GM19324 (cell line): ENCODE measurements at regions not wholly inside any gene's neighbourhood (a gene's known extent, or its start where the extent isn't known, plus 50 kb on each side); places are given as distances from the start of the nearest gene placed in this dataset.

Source experiments
- ATAC-seq: cut with Tn5 transposase; IDR thresholded peaks from one replicate; pipeline ENCODE4 v1.9.1; 2021; ENCODE audit warnings: mild to moderate bottlenecking, moderate library complexity; ENCODE audit not compliant: unreplicated experiment, low FRiP score

DNA sequence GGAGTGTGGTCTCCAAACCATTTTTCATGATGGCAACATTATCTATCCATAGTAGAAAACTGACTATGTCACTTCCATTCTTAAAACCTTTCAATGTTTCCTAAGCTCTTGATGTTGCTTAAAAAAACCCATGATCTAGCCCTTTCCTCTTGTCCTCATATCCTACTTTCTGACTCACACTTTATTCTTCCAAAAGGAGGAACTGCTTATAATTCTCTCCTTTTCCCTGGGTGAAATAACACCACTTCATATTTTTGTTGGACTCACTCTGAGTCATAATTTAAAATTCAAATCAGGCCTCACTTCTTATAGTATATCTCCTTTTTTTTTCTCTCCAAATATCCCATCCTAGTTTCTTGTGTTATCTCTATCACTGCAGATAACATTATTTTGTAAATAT lies 513.9 kb downstream of the MAN2A1 start:
- ATAC-seq, result no peak

DNA sequence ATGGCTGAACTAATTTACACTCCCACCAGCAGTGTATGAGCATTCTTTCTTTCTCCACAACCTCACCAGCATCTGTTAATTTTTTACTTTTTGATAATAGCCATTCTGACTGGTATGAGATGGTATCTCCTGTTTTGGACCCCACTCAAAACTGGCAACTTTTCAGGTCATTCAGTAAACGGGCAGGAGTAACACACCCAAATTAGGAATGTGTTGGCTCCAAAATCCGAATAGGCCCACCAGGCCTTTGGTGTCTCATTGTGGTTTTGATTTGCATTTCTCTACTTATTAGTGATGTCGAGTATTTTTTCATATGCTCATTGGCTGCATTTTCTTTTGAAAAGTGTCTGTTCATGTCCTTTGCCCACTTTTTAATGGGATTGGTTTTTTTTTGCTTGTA lies 517.1 kb downstream of the TMEM232 start:
- no peak for ATAC-seq

DNA sequence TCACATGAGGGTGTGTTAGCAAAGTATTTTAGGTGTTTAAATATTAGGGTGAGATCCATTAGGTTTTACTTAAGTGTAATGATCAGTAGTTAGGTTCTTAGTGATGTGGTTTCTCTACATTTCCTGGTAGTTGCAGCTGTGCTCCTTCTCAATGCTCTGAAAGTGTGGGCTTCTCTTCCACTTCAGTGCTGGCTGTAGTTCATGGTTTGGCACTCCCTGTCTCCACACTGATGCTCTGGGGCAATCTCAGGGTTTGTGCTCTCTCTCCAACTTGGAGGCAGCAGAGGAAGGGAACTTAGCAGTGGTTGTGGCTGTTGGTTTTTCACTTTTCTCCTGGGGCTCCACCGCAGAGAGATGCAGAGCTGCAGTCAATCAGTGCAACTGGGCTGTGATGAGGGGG lies 507.5 kb downstream of the TMEM232 start:
- ATAC-seq, result no peak

DNA sequence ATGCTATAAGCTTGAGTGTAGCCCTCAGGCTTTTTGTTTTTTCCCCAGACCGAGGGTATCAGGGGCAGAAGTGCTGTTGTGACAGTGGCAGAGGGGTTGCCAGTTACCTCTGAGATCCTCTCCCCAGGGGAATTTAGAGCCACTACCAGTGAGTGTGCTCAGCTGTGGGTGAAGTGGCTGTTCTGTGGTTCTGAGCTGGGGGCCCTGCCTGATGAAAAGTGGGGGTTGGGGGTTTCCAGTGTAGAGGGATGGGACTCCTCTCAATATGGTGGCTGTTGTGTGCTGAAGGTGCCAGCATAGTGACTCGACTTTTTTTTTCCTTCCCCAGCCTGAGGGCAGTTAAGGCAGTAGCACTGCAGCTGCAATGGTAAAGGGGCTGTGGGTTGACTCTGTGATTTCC lies 506.7 kb downstream of the TMEM232 start:
- ATAC-seq, result no peak

DNA sequence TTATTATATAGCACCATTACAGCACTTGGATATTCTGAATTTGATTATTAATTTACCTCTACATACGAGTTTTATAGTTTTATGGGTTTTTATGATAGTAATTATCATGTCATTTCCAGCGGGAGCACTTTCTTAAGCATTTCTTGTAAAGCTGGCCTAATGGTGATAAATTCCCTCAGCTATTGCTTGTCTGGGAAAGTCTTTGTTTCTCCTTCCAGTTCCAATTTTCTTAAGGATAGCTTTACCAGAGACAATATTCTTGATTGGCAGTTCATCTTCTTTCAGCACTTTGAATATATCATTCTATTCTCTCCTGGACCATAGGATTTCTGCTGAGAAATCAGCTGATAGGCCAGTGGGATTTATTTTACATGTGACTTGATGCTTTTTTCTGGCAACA lies 505.4 kb downstream of the TMEM232 start:
- ATAC-seq, result no peak

DNA sequence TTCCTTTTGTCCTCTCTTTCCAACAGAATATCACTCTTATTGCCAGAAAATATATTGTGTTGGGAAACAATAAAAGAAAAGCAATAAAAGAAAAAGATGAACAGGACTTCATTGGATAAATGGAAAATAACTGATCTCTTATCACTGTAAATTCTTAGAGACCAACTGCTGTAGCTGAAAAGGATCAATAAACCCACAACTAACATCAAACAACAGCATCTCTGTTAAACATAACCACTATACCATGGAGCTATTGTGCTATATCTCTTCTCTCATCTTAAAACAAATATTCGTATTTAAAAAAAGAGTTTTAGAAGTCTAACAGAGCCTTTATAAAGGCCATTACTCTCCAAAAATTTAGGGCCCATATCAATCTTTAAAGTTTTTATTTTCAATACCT lies 502.4 kb downstream of the TMEM232 start:
- no peak for ATAC-seq

DNA sequence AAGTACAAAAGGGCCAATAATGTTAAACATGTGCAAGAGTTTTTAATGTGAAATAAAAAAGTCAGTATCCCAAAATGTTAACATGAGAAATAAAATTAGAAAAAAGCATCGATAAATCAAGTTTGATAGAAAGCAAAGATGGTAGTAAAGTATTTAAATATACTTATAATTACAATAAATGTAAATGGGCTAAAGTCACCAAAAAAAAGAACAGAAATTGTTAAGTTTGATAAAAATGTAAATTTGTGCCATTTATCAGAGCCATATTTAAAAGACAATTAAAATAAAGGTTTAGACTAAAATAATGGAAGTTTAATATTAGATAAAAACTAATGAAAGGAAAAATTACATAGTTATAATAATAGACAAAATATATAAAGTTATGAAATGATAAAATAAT lies 500.5 kb downstream of the TMEM232 start:
- ATAC-seq, result no peak

DNA sequence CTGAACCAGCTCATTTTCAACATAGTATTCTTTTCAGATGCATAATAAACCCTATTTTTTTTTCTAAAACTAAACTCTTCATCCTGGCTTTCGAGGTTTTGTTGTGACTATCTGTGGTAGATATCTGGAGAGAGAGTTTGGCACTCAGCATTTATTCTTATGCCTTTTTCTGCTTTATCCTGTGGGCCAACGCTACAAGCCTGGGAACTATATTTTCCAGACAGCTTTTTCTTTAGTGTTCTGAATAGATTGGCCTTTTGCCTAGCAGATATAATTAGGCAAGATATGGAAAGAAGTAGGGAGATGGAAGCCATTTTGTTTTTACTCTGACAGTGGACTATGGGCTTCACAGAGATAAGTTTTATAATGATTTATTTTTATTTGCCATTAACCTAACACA lies 486.7 kb downstream of the TMEM232 start:
- no peak for ATAC-seq

DNA sequence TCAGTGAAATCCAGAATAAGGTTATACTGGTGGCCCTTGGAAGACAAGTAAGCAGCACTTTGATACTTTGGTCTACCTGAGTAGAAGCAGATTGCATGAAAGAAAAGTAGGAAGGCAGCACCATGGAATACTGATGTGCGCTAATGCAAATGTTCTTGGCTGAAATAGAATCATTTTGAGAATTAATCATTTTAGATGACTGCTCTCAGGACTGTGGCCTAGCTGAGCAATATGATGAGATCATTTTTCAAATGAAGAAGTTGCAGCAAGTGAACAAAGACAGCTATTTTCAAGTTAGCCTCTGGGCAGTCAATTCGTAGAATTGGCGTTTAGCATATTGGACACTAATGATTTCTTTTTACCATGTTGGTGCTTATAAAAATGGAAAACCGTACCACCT lies 483.5 kb downstream of the TMEM232 start:
- ATAC-seq, result no peak

DNA sequence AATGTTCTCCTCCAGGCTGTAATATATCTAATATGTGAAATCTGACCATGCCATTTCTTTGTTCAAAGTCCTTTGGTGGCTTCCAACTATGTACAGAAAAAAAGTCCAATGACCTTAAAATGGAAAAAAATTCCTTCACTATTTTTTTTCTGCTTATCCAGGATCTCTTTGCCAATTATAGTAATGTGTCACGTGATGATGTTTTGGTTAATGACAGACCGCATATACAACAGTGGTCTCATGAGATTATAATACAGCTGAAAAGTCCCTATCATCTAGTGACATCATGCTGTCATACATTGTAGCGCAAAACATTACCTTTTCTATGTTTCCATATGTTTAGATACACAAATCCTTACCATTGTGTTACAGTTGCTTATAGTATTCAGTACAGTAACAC lies 477.6 kb downstream of the TMEM232 start:
- no peak for ATAC-seq

DNA sequence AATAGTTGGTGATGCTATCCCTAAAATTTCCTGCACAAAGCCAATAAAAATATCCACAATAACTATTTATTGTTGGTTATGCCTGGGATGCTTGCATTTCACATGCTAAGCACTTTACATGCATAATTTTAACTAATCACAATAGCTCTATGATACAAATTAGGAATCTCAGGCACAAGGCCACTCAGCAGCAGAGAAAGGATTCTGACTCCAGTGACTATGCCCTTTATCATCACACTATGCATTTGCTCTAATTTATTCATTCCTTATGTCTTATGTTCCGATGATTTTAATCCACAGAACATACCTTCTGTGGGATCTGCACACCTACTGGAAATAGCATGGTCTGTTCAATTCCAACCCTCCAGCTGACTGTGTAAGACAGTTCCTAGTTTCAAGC lies 476.1 kb downstream of the TMEM232 start:
- no peak for ATAC-seq

DNA sequence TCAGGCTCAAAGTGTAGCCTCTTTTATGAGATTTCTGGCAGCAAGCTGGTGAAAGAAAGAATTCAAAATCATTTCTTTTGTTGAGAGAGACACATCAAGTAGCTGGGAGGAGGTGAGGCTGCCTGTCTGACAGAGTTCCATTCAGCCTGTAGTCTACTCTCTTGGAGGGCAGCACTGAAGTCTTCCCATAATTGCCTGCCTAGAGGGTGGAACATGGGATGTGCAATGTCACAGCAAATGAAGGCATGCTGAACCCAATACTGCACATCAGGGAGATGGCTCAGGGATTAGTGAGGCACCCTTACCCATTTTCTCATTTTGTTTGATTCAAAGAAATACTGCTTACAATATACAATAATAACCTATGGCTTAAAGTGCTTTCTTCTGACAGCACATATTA lies 475.7 kb downstream of the TMEM232 start:
- ATAC-seq, result no peak

DNA sequence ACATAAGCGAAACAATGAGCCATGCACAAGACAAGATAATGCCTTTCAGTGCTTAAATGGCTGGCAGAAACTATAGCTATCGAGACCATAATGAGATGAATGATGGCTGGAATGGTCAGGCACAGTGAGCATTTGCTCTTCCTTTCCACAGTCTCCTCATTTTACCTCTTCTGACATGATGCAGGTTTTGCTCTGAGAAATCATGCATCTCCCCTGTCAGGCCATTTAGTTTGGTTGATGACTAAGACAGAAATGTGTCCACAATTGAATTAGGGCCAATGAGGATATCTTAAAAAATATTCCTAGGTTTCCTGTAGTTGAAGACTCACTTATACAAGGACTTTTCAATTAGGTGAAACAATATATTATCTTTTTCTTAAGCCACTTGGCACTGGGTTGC lies 475.1 kb downstream of the TMEM232 start:
- no peak for ATAC-seq

DNA sequence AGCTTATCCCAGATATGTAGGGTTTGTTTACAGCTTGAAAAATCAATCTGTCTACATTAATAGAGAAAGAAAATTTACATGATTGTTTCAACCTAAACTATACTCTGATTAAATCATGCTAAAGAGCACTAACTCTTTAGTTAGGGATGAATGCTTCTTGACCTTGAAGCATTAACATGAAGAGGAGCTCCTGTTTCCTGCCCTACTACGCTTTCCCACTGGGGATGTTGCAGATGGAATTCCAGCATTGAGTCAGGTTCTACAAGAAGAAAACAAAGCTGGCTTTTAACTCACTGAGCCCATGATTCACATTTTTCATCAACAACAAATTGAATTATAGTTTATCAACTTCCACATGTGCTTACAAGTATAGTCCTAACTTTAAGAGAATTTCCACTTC lies 471.3 kb downstream of the TMEM232 start:
- ATAC-seq, result no peak

DNA sequence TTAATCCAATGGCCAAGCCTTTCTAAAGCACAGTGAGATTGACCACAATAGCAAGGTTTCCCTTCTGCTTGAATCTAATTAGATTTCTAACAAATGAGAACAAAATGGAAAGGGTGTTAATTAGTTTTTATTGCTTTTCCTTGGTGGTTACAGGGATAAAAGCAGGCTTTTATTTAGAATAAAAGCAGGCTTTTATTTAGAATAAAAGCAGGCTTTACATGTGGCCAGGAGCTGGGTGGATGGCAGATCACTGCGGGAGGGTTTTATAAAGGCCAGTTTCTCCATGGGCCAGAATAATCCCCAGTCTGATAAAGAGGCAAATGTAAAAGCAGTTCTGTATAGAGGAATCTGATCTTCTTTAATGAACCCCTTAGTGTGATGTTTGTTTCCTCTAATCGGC lies 470.2 kb downstream of the TMEM232 start:
- ATAC-seq, result no peak

DNA sequence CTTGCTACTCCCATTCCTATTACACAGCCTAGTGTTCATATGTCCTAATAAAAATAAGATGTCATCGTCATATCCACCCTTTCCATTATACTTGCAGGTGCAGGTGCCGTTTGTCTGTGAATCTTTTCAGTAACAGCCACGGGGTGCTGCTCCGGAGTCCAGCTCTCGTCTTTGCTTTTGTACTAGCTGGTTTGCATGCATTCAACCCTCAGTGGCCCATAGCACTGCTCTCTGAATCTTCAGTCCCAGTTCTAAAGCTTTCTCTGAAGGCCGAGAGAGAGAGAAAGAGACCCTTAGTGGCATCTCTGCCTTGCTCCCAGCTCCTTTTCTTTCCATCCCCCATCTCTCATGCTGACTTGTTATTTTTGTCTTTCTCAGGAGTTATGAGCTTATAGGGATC lies 468.5 kb downstream of the TMEM232 start:
- ATAC-seq, result no peak

DNA sequence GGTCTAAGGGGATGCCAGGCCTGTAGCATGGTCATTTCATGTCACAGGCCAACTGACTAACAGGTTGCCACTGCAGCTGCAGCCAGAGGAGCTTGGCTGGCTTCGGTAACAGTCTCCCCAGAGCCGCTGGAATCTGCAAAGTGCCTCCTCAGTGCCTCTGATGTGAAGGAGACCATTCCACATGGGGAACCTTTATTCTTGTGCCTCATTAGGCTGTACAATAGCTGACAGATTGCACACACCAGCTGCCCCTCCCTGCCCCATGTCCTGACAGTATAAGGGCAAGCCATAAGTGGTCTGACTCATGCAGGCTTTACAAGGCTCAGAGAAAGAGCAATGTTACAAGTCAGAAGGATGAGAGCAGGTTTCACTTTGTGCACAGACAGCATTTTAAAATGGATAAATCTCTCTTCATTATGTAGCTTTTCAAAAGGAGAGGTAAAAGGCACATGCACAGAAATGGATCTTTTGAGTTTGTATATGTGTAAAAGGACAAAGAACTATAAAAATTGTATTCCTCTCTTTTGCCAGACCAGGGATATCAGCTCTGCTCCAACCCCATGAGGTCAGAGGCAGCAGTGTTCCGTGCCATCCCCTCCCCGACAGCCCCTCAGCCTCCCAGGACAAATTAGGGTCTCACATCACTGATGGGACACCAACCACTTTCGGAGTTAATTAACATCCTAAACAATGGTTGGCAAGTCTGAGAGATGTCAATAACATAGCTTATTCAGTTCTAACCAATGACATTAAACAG lies 467.8 kb downstream of the TMEM232 start:
- no peak for ATAC-seq

DNA sequence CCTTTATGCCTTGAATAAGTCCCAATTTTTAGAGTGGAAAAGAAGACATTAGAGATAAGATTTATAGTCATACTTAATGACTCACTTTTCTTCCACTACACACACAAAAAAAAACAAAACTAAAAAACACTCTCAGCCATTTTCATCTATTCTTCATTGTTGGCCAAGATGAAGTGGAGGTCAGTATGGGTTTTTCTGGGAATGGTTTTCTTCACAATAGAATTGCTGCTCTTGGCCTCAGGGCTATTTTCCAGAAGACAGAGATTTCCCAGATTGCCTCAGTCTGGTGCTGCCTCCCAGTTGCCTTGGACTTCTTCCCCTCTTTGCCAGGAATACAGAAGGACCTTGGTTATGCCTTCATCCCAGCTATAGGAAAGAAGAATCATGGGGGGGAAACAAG lies 463.7 kb downstream of the TMEM232 start:
- ATAC-seq, result no peak

DNA sequence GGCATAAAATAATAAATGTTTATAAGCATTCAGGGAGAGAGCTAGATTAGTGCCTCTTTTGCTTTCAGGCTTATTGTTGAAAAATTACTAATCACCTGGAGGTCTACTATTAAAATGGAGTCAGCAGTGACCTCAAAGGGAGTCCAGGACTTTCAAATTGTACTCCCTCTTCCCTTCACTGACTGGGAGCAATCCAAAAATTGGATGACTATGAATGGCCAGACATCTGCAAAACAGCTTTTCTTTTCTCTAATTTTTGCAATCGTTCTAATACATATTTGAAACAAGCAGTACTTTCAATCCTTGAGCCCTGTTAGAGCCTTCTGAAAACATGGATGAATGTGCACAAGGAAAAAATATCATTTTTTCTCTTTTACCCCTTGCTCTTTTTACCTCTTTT lies 461.8 kb downstream of the TMEM232 start:
- ATAC-seq, result no peak

DNA sequence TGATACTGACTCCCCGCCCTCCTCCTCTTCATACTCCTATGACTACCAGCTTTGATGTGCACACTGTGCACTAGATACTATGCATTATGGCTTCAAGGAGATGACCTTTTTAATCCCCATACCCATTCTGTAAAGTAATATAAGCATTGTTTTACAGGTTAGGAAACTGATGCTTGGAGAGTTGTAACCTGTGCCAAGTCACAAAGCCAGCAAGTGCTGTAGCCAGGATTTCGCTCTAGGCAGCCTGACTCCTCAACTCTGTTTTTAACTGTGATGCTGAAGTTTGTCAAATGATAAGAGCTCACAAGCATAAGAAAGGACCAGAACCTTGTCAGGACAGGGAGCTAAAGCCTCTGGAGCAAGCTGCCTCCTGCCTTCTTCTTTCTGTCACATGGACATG lies 461.3 kb downstream of the TMEM232 start:
- no peak for ATAC-seq

DNA sequence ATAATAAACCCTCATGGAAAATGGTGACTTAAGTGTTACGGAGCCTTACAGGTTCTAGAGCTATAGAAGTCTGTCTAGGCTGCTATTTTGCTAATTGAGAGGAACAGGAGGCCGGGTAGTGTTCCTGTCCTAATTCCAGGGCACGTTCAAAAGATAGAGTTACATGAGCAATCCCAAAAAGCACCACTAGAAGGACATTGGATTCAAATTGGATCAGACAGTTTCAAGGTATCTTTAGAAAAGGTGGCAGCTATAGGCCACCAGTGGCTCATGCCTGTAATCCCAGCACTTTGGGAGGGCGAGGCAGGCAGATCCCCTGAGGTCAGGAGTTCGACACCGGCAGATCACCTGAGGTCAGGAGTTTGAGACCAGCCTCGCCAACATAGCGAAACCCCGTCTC lies 458.8 kb downstream of the TMEM232 start:
- ATAC-seq, result no peak

DNA sequence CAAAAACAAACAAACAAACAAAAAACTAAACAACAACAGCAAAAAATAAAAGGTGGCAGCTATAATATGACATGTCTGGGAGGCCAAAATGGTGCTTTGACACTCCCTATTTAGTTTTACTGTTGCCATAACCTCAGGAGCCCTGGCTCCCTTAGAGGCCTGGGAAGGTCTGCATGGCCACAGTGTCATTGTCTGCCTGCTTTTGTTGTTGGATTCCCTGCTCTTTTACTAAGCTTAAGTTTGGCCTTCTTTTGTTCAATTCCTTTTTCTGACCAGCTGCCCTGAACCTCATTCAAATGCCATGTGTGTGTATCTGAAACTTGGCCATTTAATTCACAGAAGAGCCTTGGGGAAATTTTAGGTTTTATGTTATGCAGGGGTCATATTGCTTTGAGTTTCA lies 458.2 kb downstream of the TMEM232 start:
- ATAC-seq, result no peak

DNA sequence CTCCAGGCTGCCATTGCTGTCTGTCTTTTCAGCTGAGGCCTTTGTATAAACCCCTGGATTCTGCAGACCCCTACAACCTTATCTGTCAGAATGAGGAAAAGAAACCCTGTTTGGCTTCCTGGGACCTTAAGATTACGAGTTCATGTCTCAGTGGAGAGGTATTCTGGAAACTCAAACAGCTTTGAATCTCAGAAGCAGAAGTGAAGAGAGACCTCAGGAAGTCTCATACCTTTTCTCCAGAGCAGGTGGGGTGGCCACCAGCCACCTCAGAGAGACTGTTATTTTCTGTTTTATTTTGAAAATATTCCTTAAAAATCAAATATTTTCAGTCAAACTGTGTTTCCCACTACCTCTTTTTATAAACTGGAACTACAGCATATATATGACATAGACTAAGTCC lies 457.5 kb downstream of the TMEM232 start:
- no peak for ATAC-seq
